ENCODE measurements at regions not wholly inside any gene's neighbourhood (a gene's known extent, or its start where the extent isn't known, plus 50 kb on each side); places are given as distances from the start of the nearest gene placed in this dataset.

DNA sequence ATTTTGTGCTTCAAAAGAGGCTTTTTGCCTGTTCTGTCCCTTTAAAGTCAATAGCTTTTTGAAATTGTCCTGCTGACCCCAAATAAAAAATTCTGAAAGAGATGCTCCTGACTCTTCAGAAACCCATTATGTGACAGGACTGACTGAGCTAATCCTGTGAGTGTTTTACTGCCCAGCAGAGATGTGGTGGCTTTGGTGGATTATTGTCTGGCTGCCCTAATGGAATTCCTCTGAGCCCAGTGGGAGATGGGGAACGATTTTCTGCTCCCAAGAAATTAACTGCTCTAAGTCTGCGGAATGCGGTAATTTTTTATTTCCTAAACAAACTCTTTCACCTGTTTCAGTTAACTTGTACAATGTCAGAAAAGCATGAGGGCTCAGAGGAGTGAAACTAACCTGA, 258.2 kb downstream of the IKZF2 start:
- no peak for TF ChIP-seq EP300 (IDR thresholded peaks at IDR 0.05; ENCODE audit: low read depth)
- no peak for TF ChIP-seq POLR2AphosphoS5 (IDR thresholded peaks at IDR 0.05)
- TF ChIP-seq, protein P1, sequence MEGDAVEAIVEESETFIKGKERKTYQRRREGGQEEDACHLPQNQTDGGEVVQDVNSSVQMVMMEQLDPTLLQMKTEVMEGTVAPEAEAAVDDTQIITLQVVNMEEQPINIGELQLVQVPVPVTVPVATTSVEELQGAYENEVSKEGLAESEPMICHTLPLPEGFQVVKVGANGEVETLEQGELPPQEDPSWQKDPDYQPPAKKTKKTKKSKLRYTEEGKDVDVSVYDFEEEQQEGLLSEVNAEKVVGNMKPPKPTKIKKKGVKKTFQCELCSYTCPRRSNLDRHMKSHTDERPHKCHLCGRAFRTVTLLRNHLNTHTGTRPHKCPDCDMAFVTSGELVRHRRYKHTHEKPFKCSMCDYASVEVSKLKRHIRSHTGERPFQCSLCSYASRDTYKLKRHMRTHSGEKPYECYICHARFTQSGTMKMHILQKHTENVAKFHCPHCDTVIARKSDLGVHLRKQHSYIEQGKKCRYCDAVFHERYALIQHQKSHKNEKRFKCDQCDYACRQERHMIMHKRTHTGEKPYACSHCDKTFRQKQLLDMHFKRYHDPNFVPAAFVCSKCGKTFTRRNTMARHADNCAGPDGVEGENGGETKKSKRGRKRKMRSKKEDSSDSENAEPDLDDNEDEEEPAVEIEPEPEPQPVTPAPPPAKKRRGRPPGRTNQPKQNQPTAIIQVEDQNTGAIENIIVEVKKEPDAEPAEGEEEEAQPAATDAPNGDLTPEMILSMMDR (IDR thresholded peaks at IDR 0.05) = no peak

Measured in transverse colon (tissue), 4 donors.